Stimulated activated memory B cell treated with anti-CD40 and anti-IgM and Interleukin-4, amounts not matched to agents 10 μg/mL and 1 μg/mL and 100 μg/mL, for 72 hours (primary cell): ENCODE measurements at regions not wholly inside any gene's neighbourhood (a gene's known extent, or its start where the extent isn't known, plus 50 kb on each side); places are given as distances from the start of the nearest gene placed in this dataset.

Experiments
- ATAC-seq: fragments of 150-1000 bp; cut with Tn5 transposase; 2 replicates; pipeline ENCODE4 v1.10.0; 2021
- H3K27ac Mint-ChIP-seq: one replicate; pipeline ENCODE4 v1.8.0; 2022; ENCODE audit warnings: mild to moderate bottlenecking, mixed read lengths
- H3K27me3 Mint-ChIP-seq: one replicate; pipeline ENCODE4 v1.8.0; 2022; ENCODE audit warnings: mixed read lengths
- H3K36me3 Mint-ChIP-seq: one replicate; pipeline ENCODE4 v1.8.0; 2022; ENCODE audit warnings: mixed read lengths
- H3K4me1 Mint-ChIP-seq: one replicate; pipeline ENCODE4 v1.8.0; 2022; ENCODE audit warnings: mixed read lengths
- H3K4me3 Mint-ChIP-seq: one replicate; pipeline ENCODE4 v1.8.0; 2022; ENCODE audit warnings: mild to moderate bottlenecking, moderate library complexity, mixed read lengths
- H3K9me3 Mint-ChIP-seq: one replicate; pipeline ENCODE4 v1.8.0; 2022; ENCODE audit warnings: mixed read lengths

GRCh38 chr1:95386915-95387314 is 152.9 kb downstream of the RWDD3 start:
- H3K4me3 Mint-ChIP-seq, result no peak overlapping the region
- no peaks in the 10 kb centered on the region for H3K9me3 Mint-ChIP-seq
- H3K27ac Mint-ChIP-seq, result no peak overlapping the region
- ATAC-seq, result no peak
- H3K27me3 Mint-ChIP-seq, result no peaks in the 10 kb centered on the region
- H3K4me1 Mint-ChIP-seq, result no peaks in the 10 kb centered on the region
- no peaks in the 10 kb centered on the region for H3K36me3 Mint-ChIP-seq

- Mint-ChIP-seq H3K9me3 (no peaks in the 10 kb centered on the region), H3K4me3 (no peak overlapping the region), H3K36me3 (no peaks in the 10 kb centered on the region), H3K27me3 (no peaks in the 10 kb centered on the region), H3K27ac (no peak overlapping the region), H3K4me1 (no peaks in the 10 kb centered on the region)
- no peak for ATAC-seq
Measured at GRCh38 chr1:95388031-95388430, 154.0 kb downstream of the RWDD3 start.

GRCh38 chr1:95393434-95393833 is 159.4 kb downstream of the RWDD3 start:
- Mint-ChIP-seq H3K9me3 (peaks cover 3% of the 10 kb centered on the region), H3K4me1 (no peaks in the 10 kb centered on the region), H3K27ac (no peak overlapping the region), H3K36me3 (no peaks in the 10 kb centered on the region), H3K4me3 (no peak overlapping the region), H3K27me3 (no peaks in the 10 kb centered on the region)
- ATAC-seq, result no peak

- no peak for ATAC-seq
- Mint-ChIP-seq H3K4me3 (no peak overlapping the region), H3K27me3 (no peaks in the 10 kb centered on the region)
Measured at GRCh38 chr1:95396557-95396956, 162.5 kb downstream of the RWDD3 start.

DNA sequence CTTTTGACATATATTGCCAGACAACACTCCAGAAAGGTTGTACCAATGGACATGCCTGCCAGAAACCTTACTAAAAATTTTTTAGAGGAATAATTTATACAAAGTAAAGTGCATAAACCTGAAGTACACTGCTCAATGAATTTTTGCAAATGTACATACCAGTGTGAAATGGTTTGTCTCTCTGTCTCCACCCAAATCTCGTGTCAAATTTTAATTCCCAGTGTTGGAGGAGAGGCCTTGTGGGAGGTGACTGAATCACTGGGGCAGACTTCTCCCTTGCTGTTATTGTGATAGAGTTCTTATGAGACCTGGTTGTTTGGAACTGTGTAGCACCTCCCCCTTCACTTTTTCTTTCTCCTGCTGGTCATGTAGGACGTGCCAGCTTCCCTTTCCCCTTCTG is 168.8 kb downstream of the RWDD3 start:
- no peak overlapping the region for H3K27ac Mint-ChIP-seq
- no peak overlapping the region for H3K4me3 Mint-ChIP-seq
- H3K27me3 Mint-ChIP-seq, result no peaks in the 10 kb centered on the region
- H3K36me3 Mint-ChIP-seq, result no peaks in the 10 kb centered on the region
- no peaks in the 10 kb centered on the region for H3K4me1 Mint-ChIP-seq
- ATAC-seq, result no peak
- H3K9me3 Mint-ChIP-seq, result peaks cover 14% of the 10 kb centered on the region

More at GRCh38 chr1:95396557-95396956, 162.5 kb downstream of the RWDD3 start:
- Mint-ChIP-seq H3K36me3 (no peaks in the 10 kb centered on the region), H3K9me3 (peaks cover 3% of the 10 kb centered on the region), H3K4me1 (no peaks in the 10 kb centered on the region), H3K27ac (no peak overlapping the region)

DNA sequence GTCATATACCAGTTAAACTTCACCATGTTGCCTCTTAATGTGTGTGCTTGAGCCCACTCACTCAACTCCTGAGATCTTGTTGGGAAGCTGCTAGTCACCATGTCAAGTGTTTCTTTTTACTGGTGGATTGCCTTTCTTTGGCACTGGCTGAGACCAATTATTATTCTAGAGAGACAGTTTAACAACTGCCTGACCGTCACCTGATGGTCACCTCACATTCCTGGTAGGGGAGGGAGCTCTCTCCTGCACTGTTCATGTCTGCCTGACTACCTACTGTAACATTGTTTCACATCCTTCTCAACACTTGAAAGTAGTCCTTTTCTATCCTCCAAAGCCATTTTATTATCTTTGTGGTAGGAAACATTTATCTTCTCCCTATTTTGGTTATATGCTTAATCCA is 172.3 kb downstream of the RWDD3 start:
- Mint-ChIP-seq H3K27me3 (no peaks in the 10 kb centered on the region), H3K4me1 (no peaks in the 10 kb centered on the region), H3K4me3 (no peak overlapping the region), H3K27ac (no peak overlapping the region), H3K9me3 (peaks cover 14% of the 10 kb centered on the region), H3K36me3 (no peaks in the 10 kb centered on the region)
- ATAC-seq, result no peak

GRCh38 chr1:95407131-95407885 is 173.3 kb downstream of the RWDD3 start:
- H3K27me3 Mint-ChIP-seq, result no peaks in the 10 kb centered on the region
- H3K27ac Mint-ChIP-seq, result no peak overlapping the region
- H3K4me3 Mint-ChIP-seq, result no peak overlapping the region
- no peaks in the 10 kb centered on the region for H3K36me3 Mint-ChIP-seq
- ATAC-seq, result no peak
- peaks cover 14% of the 10 kb centered on the region for H3K9me3 Mint-ChIP-seq
- no peaks in the 10 kb centered on the region for H3K4me1 Mint-ChIP-seq

DNA sequence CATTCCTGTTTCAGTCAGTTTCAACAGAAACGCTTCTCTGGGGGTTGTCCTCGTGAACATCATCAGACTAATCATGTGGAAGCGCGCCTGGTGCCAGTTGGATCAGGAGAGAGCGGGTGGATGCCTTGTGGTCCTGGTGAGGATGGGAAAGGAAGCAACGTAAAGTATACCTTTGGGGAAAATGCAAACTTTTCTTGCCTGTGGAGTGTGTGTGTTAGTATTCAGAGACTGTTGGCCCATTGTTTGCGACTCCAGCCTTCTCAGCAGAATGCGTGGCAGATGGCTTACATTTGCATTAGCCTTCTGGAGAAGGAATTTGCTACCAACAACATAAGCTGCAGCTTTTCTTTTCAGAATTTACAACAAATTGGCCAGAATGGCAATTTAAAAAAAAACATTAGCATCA is 173.9 kb downstream of the RWDD3 start:
- no peaks in the 10 kb centered on the region for H3K27me3 Mint-ChIP-seq
- ATAC-seq, result no peak
- H3K36me3 Mint-ChIP-seq, result no peaks in the 10 kb centered on the region
- H3K4me1 Mint-ChIP-seq, result no peaks in the 10 kb centered on the region
- no peak overlapping the region for H3K4me3 Mint-ChIP-seq
- H3K27ac Mint-ChIP-seq, result no peak overlapping the region
- H3K9me3 Mint-ChIP-seq, result peaks cover 13% of the 10 kb centered on the region

DNA sequence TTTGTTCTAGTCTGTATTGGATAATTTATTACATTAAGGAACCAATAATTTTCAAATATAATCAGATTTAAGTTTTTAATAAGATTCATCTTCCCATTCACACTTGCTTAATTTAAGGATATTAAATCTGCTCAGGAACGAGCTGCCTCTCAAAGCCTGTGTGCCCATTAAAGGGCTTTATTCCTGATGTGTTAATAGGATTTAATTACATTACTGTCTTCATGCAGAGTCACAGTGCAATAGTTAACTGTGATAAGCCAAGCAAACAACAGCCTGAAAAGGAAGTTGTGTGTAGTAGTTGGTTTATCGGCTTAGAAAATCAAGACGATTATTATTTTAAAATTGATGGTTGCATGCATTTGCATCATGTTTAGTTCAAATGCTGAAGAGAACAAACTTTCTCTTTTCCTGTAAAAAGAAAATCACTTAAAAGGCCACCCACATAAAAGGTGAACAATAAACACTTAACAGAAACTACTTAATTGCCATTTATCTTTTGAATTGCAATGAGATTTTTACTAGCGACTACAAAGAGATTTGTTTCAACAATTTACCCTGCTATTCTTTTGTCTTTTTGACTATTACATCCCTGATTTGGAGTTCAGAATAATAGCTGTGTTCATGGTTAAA is 174.6 kb downstream of the RWDD3 start:
- no peaks in the 10 kb centered on the region for H3K4me1 Mint-ChIP-seq
- ATAC-seq, result no peak
- no peak overlapping the region for H3K4me3 Mint-ChIP-seq
- no peaks in the 10 kb centered on the region for H3K27me3 Mint-ChIP-seq
- no peak overlapping the region for H3K27ac Mint-ChIP-seq
- H3K9me3 Mint-ChIP-seq, result peaks cover 6% of the 10 kb centered on the region
- H3K36me3 Mint-ChIP-seq, result no peaks in the 10 kb centered on the region

GRCh38 chr1:95409276-95409675 is 175.3 kb downstream of the RWDD3 start:
- no peaks in the 10 kb centered on the region for H3K27me3 Mint-ChIP-seq
- ATAC-seq, result no peak
- no peaks in the 10 kb centered on the region for H3K36me3 Mint-ChIP-seq
- no peak overlapping the region for H3K4me3 Mint-ChIP-seq
- H3K27ac Mint-ChIP-seq, result no peak overlapping the region
- peaks cover 5% of the 10 kb centered on the region for H3K9me3 Mint-ChIP-seq
- H3K4me1 Mint-ChIP-seq, result no peaks in the 10 kb centered on the region

DNA sequence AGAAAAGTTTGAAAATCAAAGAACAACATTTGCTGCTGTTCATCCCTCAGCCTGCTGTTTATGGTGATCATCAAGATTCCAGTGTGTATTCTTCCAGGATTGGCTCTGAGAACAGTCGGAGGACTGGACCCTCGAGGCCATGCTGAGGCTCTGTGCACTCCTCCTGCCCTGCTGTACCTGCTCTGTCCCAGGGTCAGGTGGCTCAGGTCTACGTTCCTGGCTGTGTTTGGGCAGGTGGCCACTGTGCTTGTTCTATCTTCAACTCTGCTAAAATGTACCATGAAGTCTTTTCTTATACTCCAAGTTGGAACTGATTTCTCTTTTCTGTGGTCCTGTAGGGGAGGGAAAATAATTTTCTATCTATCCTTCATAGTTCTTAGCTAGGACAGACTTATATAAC is 175.9 kb downstream of the RWDD3 start:
- no peaks in the 10 kb centered on the region for H3K27me3 Mint-ChIP-seq
- H3K4me1 Mint-ChIP-seq, result no peaks in the 10 kb centered on the region
- no peaks in the 10 kb centered on the region for H3K36me3 Mint-ChIP-seq
- no peak overlapping the region for H3K27ac Mint-ChIP-seq
- peaks cover 5% of the 10 kb centered on the region for H3K9me3 Mint-ChIP-seq
- H3K4me3 Mint-ChIP-seq, result no peak overlapping the region
- ATAC-seq, result no peak

- no peak for ATAC-seq
- Mint-ChIP-seq H3K4me3 (no peak overlapping the region), H3K27ac (no peak overlapping the region), H3K4me1 (no peaks in the 10 kb centered on the region), H3K27me3 (no peaks in the 10 kb centered on the region), H3K36me3 (no peaks in the 10 kb centered on the region), H3K9me3 (peaks cover 3% of the 10 kb centered on the region)
Measured at GRCh38 chr1:95415146-95415545, 181.1 kb downstream of the RWDD3 start.

DNA sequence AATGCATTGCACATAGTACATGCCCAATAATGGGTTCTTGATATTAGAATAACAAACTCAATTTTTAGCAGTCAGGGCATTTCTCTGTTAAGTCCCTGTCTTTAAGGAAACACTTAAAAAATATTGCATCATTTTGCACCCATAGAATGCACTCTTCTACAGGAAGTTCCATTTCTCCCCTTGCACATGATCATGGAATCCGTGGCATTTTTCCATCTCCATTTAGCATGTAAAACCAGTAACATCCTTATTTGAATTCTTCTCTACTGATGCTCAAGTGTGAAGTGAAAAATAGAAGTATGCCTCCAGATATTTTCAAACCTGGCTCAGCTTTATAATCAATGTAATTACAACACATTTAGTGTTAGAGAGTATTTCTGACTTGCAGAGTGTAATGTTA is 192.8 kb downstream of the RWDD3 start:
- ATAC-seq, result no peak
- H3K36me3 Mint-ChIP-seq, result no peaks in the 10 kb centered on the region
- H3K27me3 Mint-ChIP-seq, result no peaks in the 10 kb centered on the region
- no peak overlapping the region for H3K27ac Mint-ChIP-seq
- H3K4me1 Mint-ChIP-seq, result no peaks in the 10 kb centered on the region
- H3K4me3 Mint-ChIP-seq, result no peak overlapping the region
- no peaks in the 10 kb centered on the region for H3K9me3 Mint-ChIP-seq

DNA sequence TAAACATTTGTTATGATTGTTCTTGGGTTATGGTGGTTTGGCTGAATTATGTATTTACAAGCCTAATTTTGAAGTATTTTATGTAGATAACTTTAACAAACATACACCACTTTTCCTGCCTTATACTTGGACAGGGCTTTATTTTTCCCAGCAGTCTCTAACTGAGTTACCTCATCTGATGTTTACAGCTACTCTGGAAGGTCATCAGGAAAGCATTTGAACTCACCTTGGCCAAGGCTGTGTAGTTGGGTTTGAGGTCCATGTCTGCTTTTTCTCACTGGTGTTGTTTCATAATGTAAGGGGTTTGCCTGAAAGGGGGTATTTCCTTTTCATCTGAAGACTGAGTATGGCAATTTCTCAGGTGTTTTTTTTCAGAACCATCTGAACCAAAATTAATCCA is 193.5 kb downstream of the RWDD3 start:
- no peaks in the 10 kb centered on the region for H3K27me3 Mint-ChIP-seq
- ATAC-seq, result no peak
- H3K27ac Mint-ChIP-seq, result no peak overlapping the region
- H3K36me3 Mint-ChIP-seq, result no peaks in the 10 kb centered on the region
- H3K4me3 Mint-ChIP-seq, result no peak overlapping the region
- no peaks in the 10 kb centered on the region for H3K9me3 Mint-ChIP-seq
- no peaks in the 10 kb centered on the region for H3K4me1 Mint-ChIP-seq

DNA sequence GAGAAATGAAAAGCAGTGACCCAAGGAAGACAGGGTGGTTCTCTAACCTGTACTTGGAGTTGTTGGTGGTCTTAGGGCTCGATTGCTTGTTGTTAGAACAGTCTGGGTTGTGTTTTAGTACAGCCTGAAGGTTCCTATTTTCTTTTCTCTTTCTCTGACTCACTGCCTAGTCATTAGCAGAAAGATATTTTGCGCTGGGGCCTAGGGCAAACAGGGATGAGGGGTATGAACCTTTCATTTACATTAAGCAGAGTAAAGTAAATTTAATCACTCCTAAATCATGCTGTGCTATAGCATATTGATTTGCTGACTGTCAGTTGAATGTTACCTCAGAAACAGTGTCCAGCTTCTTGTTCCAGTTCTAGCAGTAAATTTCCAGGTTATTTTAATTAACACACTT is 197.2 kb downstream of the RWDD3 start:
- Mint-ChIP-seq H3K9me3 (no peaks in the 10 kb centered on the region), H3K27ac (no peak overlapping the region), H3K4me1 (no peaks in the 10 kb centered on the region), H3K4me3 (no peak overlapping the region), H3K36me3 (no peaks in the 10 kb centered on the region), H3K27me3 (no peaks in the 10 kb centered on the region)
- no peak for ATAC-seq

- no peaks in the 10 kb centered on the region for H3K4me1 Mint-ChIP-seq
- H3K27ac Mint-ChIP-seq, result no peak overlapping the region
- no peaks in the 10 kb centered on the region for H3K27me3 Mint-ChIP-seq
- no peaks in the 10 kb centered on the region for H3K9me3 Mint-ChIP-seq
- no peak for ATAC-seq
- no peak overlapping the region for H3K4me3 Mint-ChIP-seq
- no peaks in the 10 kb centered on the region for H3K36me3 Mint-ChIP-seq
Measured at GRCh38 chr1:95435611-95436010, 201.6 kb downstream of the RWDD3 start.
